ENCODE measurements at regions not wholly inside any gene's neighbourhood (a gene's known extent, or its start where the extent isn't known, plus 50 kb on each side); places are given as distances from the start of the nearest gene placed in this dataset.
A peak's percentile ranks its signal among the peaks of the same experiment; 100 is the strongest.

DNA sequence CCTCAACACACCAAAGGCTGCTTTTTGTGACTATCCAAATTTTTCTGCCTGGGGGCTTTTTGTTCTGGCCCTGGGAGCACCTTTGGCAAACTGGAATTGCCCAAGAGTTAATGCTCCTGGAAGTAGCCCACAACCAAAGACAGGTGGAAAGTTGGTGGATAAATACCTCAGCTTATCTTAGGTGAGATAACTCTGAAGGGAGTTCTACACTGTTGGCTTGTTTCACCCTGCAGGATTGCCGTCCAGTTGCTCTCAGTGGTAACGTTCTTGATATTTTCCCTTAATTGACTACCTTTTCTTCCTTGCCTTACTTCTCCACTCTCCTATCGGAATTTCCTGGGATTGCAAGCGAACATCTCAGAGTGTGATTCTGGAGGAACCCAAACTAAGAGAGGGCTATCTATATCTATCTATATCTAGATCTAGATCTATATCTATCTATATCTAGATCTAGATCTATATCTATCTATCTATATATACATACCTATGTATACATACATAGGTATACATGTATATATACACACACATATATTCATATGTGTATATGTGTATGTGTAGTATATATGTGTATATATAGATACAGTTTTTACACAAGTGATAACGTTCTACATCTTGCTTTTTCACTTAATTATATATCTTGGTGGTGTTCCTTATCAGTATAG is 82.6 kb upstream of the DHX15 start:
- no peak for ATAC-seq

DNA sequence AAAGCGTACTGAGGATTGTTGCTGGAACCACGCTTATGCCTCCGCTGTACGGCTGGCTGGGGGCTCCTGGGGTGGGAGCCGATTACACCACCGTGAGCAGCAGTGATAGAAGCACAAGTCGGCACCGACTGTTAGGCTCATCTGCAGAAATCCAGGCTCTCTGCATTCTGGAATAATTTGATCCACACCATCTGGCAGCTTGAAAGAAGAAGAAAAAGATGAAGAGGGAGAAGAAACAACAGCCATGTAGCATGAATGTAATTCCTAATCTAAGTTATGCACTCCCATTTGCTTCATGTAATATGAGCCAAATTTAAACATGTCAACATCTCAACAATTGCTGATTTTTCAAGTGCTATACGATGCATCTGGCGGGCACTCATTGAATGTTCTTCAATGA is 84.6 kb upstream of the DHX15 start:
- no peak for ATAC-seq

DNA sequence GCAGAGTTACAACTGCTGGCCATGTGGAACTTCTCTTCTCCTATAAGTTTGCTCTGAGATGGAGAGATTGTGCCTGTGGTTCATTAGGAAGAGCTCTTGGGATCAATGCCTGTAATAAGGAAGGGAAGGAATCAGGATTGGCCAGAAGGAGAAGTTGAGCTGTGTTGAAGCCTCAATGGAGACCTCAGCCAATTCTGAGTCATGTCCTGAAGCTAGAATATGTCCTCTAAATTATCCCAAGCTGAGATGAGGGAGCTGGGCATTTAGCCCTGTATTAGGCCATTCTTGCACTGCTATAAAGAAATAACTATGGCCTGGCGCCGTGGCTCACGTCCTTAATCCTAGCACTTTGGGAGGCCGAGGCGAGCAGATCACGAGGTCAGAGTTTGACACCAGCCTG is 85.4 kb upstream of the DHX15 start:
- ATAC-seq, result no peak

DNA sequence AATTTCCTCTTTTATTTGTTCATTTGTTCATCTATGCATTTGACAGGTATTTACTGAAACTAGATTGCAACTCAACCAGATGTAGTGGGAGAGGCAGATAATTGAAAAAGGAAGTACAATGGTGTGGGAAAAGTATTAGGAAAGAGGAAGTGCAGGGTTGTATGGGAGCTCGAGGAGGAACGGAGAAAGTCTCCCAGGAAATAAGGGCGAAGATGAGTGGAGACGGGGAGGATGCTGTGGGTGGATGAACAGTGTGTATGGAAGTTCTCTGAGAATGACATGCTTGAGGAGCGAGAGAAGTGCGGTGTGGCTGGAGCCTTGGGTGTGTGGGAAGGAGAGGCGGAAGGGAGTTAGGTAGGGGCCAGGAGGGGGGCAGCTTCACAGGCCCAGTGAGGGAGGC is 87.5 kb upstream of the DHX15 start:
- no peak for ATAC-seq

DNA sequence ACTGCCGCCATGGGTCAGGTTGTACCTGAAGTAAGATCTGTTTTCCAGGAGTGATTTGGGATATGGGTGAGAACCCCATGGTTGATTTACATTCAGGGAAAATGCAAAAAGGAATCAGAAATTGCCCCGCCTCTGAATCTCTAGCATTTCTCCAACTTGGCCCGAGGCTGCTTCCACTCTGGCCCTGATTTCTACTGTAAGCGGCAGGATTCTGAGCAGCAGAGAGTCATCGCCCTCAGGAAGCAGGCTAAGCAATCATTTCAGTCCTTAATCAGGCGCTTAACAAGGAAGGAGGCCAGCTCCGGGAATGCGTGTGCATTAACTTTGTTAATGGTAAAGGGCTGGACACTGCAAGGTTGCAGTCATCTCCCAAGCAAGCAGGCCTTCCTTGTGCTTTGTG is 88.5 kb upstream of the DHX15 start:
- ATAC-seq, result no peak

DNA sequence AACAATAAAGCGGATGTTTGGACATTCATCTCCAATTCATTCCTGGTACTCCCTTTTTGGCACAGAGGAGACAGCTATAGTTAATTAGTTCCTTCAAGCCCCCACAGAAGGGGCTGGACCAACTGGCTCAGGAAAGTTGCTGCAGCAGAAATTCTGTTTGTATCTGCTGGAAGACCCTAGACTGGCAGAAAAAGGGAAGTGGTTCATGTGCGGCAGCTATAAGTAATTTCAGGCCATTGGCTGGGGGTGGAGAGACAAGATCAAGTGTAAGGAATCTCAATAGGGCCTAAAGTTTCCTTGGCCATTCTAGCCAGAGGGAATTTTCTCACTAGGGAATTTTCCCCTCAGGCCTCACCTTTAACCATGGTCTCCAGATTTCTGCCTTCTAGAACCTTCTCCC is 89.9 kb upstream of the DHX15 start:
- no peak for ATAC-seq

DNA sequence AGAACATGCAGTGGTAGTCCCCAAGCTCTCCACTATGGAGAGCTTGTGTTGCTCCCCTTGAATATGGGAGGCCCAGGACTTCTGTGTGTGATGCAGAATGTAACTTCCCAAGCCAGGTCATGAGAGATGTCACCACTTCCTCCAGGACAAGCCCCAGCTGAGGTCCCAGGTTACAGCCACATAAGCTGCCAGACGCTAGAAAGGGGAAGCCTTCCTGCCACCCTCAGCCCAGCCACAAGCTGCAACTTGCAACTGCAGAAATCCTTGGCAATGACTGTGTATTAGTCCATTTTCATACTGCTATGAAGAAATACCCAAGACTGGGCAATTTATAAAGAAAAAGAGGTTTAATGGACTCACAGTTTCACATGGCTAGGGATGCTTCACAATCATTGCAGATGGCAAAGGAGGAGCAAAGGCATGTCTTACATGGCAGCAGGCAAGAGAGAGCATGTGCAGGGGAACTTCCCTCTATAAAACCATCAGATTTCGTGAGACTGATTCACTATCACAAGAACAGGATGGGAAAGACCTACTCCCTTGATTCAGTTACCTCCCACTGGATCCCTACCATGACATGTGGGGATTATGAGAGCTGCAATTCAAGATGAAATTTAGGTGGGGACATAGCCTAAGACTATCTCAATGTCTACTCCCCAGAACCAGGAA is 91.5 kb upstream of the DHX15 start:
- no peak for ATAC-seq

DNA sequence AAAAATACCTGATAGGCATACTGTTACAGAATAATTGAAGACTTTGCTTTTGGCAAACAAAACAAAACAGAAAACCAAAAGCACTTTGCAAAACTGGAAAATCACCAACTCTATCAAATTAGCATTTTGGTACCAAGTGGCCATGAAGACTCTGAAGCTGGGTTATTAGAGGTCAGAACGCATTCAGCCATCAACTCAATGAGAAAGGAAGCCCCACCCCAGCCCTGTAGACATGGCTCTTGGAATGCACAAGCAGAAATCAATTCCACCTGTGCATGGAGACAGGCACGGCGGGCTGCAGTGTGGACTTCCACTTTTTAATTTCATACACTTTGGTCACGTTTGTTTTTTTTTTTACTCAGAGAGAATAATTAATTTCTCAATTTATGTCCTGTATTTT is 93.6 kb upstream of the DHX15 start:
- ATAC-seq, result no peak

DNA sequence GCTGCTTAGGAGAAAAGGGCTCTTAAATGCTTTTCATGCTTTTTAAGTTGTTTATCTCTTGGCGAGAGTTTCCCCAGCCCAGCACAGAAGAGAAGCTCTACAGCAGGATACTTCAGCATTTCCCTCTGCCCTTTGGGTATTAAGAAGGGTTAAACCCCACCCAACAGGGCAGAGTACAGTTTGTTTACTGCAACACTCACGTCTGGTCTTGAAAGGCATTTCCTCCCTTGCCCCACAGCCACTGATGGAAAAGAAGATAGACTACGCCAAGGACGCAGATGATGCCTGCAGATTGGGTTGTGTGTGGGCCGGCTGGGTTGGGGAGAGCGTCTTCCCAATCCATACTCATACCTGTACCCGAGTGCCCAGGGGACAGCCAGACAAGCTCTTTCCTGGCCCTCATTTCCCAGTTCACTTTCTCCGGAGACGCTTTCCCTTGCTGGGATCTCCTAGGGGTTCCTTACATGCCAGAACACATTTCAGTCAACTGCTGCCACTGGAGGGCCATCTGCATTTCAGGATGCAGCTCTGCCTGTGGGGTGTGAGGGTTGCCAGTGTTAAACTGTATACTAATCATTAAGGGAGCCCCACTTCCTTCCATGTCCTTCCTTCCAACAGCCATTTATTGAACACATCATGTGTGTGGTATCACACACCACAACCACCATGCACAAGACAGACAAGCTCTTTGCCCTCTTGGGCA is 96.5 kb upstream of the DHX15 start:
- ATAC-seq, result no peak

DNA sequence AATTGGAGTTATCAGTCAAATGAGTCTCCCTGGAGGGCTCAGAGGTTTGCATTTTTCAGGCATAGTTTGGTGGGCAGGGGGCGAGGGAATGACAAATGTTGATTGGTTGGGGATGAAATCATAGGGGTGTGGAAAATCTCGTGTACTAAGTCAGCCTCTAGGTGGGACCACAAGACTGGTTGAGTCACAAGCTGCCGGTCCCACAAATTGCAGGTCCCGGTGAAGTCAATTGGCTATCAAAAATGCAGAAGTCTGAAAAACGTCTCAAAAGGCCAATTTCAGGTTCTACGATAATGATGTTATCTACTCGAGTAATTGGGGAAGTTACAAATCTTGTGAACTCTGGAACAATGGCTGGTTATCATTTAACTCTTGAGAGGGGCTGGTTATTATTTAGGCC is 98.8 kb upstream of the DHX15 start:
- no peak for ATAC-seq

DNA sequence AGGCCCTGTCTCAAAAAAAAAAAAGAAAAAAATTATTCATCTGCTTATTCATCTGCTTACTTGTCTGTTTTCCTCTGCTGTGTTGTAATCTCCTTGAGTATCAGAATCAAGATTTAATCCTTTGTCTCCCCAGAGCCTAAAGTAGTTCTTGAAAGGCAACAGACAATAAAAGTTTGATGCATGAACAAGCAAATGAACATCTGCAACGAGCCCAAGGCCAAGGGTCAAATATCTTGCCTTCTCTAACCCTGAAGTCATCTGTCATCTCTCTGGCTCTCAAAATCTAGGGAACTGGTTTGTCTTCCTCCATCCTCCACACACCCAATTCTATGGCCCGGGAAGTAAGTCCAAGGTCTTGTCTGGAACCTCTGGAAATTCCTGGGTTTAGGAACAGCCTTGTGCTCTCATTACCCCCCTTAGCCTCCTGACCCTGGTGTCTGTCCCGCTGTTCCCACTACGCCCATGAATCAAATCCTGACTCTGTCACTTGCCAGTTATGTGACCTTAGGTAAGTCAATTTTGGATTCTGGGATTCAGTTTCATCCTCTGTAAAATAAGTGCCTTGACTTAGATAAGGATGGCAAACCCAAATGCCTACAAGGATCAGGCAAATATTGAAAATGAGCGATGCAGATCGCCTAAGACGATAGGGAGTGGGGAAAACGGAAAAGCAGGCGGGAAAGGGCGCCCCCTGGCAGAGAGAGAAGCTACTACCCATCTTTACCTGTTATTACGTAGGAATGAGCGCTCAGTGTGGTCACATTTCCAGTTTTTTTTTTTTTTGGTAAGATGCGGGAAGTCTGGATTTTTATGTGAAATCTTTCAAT is 102.7 kb upstream of the DHX15 start:
- ATAC-seq, result no peak

DNA sequence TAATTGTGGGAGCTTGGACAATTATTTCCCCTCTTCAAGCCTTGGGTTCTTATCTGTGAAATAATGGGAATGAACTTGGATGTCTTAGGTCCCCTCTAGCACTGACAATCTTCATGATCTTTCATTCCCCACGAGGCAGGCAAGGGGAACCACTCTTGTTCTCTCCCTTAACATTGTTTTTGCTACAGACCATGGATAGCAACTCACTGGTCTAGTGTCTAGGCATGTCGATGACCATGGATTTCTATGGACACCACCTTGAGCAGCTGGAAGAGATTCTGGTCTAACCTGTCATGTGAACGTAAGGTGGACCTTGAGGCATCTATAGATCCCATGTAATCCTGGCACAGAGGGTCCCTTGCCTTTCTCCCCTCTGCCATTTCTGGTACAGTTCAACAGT is 104.1 kb upstream of the DHX15 start:
- ATAC-seq, result no peak

DNA sequence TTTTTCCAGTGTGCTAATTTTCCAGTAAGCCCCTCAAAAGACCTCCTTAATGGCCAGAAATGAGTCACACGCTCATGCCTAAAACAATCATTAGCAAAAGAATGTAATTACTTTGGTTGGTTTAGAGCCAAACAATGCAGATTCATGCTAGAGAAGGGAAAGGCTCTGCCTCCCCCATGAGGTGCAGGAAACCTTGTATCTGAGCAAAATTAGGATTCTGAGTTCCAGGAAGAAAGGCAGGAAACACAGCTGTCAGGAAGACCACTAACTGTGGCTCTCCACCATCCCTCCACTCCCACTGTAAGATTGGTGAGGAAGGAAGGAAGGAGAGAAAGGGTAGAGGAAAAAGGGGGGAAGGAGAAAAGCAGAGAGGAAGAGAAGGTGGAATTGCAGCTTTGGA is 104.9 kb upstream of the DHX15 start:
- ATAC-seq, result no peak

DNA sequence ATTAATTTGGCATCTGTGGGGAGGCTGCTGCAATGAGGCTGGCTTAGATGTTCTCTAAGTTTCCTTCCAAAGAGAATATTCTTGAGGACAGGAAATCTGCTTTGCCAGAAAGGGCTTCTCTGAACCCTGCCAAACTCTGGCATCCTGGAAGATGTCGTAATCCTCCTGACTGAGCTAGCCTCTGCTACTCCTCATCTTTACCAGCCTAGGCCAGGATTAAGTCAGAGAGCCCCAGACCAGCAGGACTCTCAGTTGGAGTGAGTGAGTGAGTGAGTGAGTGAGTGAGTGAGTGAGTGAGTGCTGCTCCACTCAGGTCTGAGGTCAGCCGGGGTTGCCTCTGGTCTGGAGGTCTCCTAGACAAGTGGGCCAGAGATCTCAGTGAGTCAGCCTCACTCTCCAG is 104.9 kb upstream of the SOD3 start:
- no peak for ATAC-seq

DNA sequence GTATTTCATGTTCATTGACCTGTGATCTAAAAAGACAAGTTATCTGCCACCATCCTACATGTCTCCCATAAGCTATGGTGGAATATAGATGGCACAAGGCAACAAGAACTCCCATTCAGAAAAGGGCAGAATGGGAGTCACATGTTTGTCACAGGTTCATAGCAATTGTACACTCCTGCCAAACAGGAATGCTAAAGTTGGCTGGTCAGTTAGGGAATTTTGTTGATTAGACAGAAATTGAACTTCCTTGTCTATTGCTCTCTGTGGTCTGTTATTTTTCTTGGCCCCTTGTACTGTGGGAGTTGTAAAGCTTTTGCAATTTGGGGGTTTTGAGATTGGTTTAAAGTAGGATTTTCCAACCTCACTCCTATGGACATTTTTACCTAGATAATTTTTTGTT is 101.7 kb upstream of the SOD3 start:
- ATAC-seq, result no peak

DNA sequence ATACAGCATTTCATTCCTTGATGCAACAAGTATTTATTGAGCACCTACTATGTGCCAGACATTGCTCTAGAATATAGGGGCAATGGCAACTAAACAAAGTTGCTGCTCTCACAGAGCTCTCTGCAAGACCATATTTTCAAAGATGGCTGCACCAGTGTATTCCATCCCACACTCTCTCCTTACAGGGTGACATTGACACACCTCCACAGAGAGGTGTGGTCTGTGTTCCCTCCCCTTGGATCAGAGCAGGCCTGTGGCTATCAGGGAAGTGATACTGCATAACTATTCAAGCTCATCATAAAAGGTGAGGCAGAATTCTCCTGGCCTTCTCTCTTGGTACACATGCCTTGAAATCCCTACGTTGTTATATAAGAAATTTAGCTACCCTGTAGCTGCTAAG is 95.3 kb upstream of the SOD3 start:
- no peak for ATAC-seq

DNA sequence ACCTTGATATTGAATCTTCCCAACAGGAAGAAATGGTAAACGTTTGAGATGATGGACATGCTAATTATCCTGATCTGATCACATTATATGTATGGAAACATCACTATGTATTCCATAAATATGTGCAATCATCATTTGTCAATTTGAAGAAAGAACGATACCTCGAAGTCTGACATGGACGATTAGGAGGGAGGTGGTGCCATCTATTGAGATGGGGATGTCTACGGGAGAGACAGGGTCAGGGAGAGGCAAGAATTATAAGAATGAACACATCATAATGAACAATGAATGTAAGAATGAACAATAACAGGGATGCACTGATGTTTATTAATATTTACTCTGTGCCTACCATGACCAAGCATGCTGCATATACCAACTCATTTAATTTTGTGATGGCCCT is 93.7 kb upstream of the SOD3 start:
- no peak for ATAC-seq

DNA sequence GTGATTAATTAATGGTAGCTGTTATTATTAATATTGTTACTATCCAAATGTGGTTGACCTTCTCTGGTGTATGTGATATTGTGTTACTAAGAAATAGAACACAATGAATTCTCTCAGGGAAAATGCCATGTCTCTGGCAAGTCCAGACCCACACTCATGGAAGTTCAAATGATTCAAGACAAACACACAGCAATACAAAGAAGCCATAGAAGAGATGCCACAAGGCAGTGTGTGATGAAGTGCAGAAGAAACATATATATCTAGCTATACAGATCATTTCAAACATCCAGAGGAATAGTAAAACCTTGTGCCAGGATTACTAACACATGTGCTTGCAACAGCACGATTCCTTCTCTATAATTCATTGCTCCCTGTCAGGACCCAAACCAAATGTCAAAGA is 93.1 kb upstream of the SOD3 start:
- no peak for ATAC-seq

DNA sequence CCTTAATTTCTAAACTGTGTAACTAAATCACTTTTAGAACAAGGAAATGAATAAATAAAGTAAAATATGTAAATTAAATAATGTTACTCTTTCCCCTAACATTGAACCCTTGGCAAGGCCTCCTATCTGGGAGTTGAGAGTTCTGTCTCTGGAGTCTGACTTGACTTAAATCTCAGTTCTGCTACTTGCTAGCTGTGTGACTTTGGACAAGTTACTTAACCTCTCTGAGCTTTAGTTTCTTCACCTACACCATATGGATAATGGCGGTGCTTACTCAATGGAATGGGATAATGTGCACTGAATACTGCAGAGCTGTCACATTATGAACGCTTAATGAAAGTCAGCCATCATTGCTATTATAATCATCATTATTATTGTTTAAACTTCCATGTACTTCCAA is 92.1 kb upstream of the SOD3 start:
- no peak for ATAC-seq

DNA sequence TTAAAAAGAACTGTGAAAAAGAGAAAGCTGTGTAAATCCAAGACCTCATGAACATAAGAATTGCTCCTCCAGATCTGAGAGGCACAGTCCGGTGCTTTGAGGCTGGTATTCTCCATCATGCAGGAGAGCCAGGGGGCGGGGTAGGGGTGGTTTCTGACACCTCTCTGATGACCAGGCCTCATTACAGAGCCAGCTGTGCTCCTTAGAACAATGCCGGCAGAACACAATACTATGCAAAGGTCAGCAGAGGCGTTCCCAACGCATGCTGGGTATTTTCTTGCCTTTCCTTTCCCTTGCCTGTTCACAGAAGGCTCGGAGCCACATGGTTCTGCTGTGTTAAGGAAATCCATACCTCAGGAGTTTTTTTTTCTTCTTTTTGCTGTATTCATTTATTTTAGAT is 91.2 kb upstream of the SOD3 start:
- no peak for ATAC-seq

DNA sequence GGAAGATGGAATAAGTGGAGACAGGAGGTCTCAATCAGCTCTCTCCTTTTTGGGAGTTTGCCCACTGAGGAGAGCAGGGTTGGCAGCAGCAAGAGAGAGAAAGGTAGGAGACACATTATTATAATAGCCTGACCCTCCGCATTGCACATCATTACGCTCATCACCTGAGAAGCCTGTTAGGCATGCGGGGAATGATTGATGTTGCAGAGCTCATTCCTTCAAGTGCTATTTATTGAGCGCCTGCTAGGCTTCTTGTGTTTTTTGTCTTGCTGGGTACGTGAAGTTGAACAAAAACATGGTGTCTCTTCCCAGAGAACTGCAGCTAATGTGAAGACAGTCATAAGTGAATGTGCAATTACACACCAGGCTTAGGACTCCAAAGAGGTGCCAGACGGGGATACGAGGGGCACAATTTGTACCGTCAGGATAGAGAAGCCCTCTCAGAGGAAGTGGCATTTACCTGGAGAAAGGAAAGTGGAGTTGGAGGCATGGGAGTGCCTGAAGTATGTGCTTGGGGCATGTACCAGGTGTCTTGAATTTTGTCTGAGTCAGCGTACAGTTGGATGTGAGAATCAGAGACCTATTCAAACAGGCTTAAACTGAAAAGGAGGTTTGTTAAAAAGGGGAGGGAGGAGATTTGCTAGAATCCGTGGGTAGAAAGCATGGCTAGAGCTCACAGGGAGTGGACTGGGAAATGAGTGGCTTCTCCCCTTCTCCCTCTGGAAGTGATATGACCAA is 90.2 kb upstream of the SOD3 start:
- peak; percentile 22 for ATAC-seq

DNA sequence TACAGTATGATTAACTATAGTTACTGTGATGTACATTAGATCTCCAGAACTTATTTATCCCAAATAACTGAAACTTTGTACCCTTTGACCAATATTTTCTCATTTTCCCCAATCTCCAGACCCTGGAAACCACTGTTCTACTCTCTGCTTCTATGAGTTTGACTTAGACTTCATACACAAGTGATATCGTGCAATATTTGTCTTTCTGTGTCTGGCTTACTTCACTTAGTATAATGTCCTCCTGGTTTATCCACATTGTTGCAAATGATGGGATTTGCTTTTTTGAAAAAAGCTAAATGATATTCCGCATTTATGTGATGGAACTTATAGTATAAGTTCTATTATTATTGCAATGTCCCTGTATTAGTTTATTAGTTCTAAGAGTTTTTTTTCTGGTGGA is 81.8 kb upstream of the SOD3 start:
- no peak for ATAC-seq

DNA sequence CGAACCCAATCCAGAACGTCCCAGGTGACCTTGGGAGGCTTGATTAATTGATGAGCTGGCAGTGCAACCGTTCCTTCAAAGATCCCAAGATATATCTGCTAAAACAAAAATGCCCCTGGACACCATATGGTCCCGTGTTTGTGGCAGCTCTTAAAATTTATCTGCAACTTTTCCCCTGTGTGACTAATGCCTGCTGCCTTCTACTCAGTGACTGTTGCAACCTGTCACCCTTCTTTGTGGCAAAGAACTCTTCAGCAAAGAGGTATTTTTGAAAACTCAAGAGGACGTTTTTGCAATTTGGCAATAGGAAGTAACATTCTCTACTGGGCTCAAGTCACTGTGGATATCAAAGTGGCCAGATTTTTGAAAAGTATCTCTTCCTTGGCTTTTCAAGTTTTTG is 75.8 kb upstream of the SOD3 start:
- no peak for ATAC-seq
